ENCODE measurements at regions not wholly inside any gene's neighbourhood (a gene's known extent, or its start where the extent isn't known, plus 50 kb on each side); places are given as distances from the start of the nearest gene placed in this dataset.
"Not testable (repeated sequence)": the region's sequence is repeated elsewhere in the genome, so short reads cannot be mapped to it uniquely, and the experiment has no call there.

GRCh38 chr10:6984971-6985370, 404.9 kb upstream of the PRKCQ start:
- no peaks in the 10 kb centered on the region for H3K36me3 ChIP-seq
- TF ChIP-seq CTCF (IDR thresholded peaks at IDR 0.05): no peak
- H3K27ac ChIP-seq: no peak overlapping the region
- no peaks in the 10 kb centered on the region for H3K4me1 ChIP-seq
- H3K27me3 ChIP-seq: no peaks in the 10 kb centered on the region
- H3K9me3 ChIP-seq: no peaks in the 10 kb centered on the region
- H3K4me3 ChIP-seq: no peak overlapping the region
- DNase-seq (ENCODE audit: low spot score): no peak

- DNase-seq (ENCODE audit: low spot score); H3K27ac ChIP-seq; H3K36me3 ChIP-seq; H3K9me3 ChIP-seq; H3K27me3 ChIP-seq; H3K4me3 ChIP-seq; H3K4me1 ChIP-seq: not testable (repeated sequence)
Observed at GRCh38 chr10:6984016-6984415, 403.9 kb upstream of the PRKCQ start.

DNA sequence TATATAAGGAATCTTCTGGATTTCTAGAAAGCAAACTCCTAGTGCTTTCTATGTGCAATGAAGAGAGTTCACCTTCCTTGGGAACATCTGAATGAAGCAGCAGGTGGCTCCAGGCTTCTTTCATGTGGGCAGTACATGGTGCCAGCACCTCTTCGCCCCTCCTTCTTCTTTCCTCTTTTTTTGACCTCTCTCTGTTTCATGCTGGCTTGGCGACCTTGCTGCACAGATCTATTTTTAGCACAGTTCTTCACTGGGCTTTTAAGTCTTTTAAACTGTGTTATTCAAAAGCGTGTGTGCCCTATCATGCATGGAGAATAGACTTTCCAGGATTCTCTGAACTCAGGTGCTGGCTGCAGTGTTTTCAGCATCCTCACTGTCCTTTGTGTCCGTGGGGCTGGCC, 400.3 kb upstream of the PRKCQ start:
- no peaks in the 10 kb centered on the region for H3K27me3 ChIP-seq
- TF ChIP-seq CTCF (IDR thresholded peaks at IDR 0.05): no peak
- no peak for DNase-seq (ENCODE audit: low spot score)

DNA sequence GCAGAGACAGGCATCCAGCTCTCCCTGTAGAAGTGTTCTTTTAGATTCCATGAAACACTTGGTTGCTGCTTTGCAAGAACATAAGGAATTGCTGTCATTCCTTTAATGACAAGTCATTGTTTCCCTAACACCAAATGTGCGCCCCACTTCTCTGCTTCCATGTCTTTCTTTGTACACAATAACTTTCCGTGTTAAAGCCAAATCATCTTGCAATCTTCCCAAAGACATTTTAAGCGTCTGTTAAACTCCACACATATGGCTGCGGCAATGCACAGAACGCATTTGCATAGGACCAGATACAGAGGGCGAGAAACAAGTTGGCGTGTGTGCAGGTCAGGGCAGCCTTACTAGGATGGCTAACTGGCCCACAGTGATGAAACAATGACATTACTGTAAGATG, 399.3 kb upstream of the PRKCQ start:
- Histone ChIP-seq H3K36me3 (no peaks in the 10 kb centered on the region), H3K27me3 (no peaks in the 10 kb centered on the region), H3K27ac (no peak overlapping the region), H3K4me3 (no peak overlapping the region), H3K4me1 (no peaks in the 10 kb centered on the region), H3K9me3 (no peaks in the 10 kb centered on the region)
- no peak for DNase-seq (ENCODE audit: low spot score)
- TF ChIP-seq CTCF (IDR thresholded peaks at IDR 0.05): no peak

More for the DNA sequence above, 400.3 kb upstream of the PRKCQ start:
- Histone ChIP-seq H3K9me3 (no peaks in the 10 kb centered on the region), H3K4me3 (no peak overlapping the region), H3K4me1 (no peaks in the 10 kb centered on the region), H3K36me3 (no peaks in the 10 kb centered on the region), H3K27ac (no peak overlapping the region)

- no peak overlapping the region for H3K27ac ChIP-seq
- no peak for DNase-seq (ENCODE audit: low spot score)
Observed at GRCh38 chr10:6978187-6978627, 398.1 kb upstream of the PRKCQ start.

DNA sequence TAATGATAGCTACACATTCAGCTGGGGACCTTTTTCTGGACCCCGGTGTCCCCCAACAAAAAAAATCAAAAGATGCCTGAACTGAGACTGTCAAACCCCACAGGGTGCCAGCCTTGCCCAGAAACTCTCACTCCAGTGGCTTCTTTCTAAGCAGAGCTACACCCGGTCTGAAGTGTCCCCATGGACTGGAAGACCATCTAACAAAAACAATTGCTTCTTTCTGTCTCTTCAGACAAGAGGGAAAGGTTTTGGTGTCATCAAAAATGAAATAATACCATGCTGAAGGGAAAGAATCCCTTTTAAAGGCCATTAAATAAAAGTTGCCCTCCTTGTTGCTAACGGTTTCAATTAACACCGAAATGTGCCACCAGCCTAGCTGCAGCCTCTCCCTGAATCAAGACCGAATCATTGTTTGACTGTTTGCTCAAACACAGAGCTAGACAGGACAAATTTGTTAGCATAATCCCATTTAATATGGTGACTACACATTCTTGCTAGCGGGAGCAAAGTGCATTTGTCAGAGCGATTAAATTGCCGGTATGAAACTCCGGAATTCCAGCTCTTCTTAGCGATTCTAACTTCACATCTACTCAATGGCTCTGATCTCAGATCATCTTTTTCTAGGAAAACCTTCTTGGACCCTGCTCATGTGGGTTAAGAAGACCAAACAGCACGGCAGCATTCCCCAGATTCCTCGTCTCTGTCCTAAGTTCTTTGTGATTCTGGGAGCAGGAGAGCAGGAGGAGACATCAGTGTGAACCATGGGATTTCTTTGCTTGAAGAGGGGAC, 397.5 kb upstream of the PRKCQ start:
- H3K27ac ChIP-seq: no peak overlapping the region
- TF ChIP-seq CTCF (IDR thresholded peaks at IDR 0.05): no peak
- H3K36me3 ChIP-seq: no peaks in the 10 kb centered on the region
- no peaks in the 10 kb centered on the region for H3K27me3 ChIP-seq
- no peaks in the 10 kb centered on the region for H3K4me1 ChIP-seq
- H3K4me3 ChIP-seq: no peak overlapping the region
- no peaks in the 10 kb centered on the region for H3K9me3 ChIP-seq
- no peak for DNase-seq (ENCODE audit: low spot score)

More at GRCh38 chr10:6978187-6978627, 398.1 kb upstream of the PRKCQ start:
- H3K4me1 ChIP-seq: no peaks in the 10 kb centered on the region
- no peak for TF ChIP-seq CTCF (IDR thresholded peaks at IDR 0.05)
- H3K4me3 ChIP-seq: no peak overlapping the region
- H3K27me3 ChIP-seq: no peaks in the 10 kb centered on the region
- no peaks in the 10 kb centered on the region for H3K9me3 ChIP-seq
- no peaks in the 10 kb centered on the region for H3K36me3 ChIP-seq

Data from right atrium auricular region (tissue), 2 donors.